Keratinocyte (primary cell): ENCODE measurements at regions not wholly inside any gene's neighbourhood (a gene's known extent, or its start where the extent isn't known, plus 50 kb on each side); places are given as distances from the start of the nearest gene placed in this dataset.

Source experiments
- EZH2 ChIP-seq: IDR thresholded peaks from one replicate; pipeline ENCODE4 v1.6.1; 2012; ENCODE audit warnings: inconsistent platforms, mild to moderate bottlenecking, low read length, moderate library complexity
- TF ChIP-seq, protein P1 (sequence below), 3 experiments: IDR thresholded peaks in 1 of 3; conservative IDR thresholded peaks in 1 of 3; optimal IDR thresholded peaks in 1 of 3; 2 replicates in 2 of 3; 3 replicates in 1 of 3; pipeline versions ENCODE3 to v1.5.1; 2011; ENCODE audit warnings: low read length in 3 of 3, mild to moderate bottlenecking in 3 of 3, moderate library complexity in 2 of 3, control low read depth in 1 of 3, inconsistent platforms in 1 of 3; ENCODE audit not compliant: insufficient read depth in 2 of 3; ENCODE audit errors: extremely low read depth in 1 of 3

DNA sequence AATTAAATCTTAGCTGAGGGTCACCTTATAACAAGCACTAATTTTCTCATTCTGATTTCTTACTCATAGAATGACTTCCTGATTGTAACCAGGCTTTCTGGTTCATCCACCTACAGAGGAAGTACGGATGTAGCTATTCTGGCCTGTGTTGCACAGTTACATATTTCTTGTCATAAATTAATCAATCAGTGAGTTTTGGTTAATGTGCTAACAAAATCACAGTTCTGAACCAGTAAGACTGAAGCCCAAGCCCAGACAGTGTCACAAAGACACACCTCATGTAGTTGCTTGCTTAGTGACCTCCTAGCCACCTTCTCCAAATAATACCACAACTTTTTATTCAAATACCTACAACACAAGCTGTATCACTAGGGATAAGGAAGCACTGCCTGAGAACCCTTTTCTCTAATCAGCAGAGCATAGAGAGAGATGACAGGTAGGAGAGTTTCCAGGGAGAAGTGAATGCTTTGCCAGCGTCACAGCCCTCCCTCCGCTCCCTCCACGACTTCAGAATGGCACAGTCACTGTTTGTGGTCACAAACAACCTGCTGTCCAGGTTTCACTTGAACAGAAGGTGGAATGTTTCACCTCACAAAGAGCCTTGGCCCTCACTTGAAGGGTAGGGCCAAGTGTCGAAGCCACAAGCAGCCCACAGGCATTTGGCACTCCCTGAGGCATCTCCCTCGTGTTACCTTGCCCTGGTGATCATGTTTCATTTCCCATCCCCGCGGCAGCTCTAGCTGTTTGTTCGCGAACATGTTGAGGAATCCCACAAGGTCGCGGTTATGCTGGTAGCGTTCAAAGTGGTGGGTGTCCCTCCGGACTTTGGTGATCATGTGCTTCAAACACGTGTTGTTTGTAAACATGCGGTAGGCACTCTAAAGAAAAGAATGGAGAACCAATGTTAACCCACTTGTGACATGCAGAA, 120.8 kb upstream of the STK17B start:
- TF ChIP-seq, protein P1, sequence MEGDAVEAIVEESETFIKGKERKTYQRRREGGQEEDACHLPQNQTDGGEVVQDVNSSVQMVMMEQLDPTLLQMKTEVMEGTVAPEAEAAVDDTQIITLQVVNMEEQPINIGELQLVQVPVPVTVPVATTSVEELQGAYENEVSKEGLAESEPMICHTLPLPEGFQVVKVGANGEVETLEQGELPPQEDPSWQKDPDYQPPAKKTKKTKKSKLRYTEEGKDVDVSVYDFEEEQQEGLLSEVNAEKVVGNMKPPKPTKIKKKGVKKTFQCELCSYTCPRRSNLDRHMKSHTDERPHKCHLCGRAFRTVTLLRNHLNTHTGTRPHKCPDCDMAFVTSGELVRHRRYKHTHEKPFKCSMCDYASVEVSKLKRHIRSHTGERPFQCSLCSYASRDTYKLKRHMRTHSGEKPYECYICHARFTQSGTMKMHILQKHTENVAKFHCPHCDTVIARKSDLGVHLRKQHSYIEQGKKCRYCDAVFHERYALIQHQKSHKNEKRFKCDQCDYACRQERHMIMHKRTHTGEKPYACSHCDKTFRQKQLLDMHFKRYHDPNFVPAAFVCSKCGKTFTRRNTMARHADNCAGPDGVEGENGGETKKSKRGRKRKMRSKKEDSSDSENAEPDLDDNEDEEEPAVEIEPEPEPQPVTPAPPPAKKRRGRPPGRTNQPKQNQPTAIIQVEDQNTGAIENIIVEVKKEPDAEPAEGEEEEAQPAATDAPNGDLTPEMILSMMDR (optimal IDR thresholded peaks at IDR 0.05 in 1 of 3, IDR thresholded peaks at IDR 0.05 in 1 of 3, conservative IDR thresholded peaks at IDR 0.05 in 1 of 3; ENCODE audit: extremely low read depth in 1 of 3, insufficient read depth in 2 of 3, low read length in 3 of 3) = no peak
- no peak for TF ChIP-seq EZH2
